ENCODE measurements at regions not wholly inside any gene's neighbourhood (a gene's known extent, or its start where the extent isn't known, plus 50 kb on each side); places are given as distances from the start of the nearest gene placed in this dataset.

DNA sequence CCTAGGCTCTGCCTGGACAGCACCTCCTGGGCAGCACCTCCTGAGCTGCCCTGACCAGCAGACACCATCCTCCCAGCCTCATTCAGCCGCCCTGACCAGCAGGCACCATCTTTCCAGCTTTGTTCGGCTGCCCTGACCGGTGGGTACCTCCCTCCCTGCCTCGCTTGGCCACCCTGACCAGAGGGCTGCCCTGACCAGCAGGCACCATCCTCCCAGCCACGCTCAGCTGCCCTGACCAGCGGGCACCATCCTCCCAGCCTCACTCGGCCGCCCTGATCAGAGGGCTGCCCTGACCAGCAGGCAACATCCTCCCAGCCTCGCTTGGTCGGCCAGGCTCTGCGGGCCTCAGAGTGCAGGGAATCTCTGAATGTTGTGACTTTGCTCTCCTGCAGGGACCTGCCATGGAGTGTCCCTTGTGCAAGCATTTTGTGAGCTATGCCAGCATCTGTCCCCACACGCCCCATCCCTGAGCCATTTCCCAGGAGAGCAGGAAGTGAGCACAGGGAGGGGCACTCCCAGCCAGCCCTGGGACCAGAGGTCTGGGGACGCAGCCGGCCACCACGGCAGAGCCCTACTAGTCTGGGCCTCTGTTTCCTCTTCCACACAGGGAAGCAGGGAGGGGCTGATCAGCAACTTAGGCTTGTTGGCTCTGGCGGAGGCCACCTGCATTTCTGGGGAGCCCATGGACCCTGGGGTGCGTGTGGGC is 265.5 kb downstream of the SEC23A start:
- TF ChIP-seq, protein P1, sequence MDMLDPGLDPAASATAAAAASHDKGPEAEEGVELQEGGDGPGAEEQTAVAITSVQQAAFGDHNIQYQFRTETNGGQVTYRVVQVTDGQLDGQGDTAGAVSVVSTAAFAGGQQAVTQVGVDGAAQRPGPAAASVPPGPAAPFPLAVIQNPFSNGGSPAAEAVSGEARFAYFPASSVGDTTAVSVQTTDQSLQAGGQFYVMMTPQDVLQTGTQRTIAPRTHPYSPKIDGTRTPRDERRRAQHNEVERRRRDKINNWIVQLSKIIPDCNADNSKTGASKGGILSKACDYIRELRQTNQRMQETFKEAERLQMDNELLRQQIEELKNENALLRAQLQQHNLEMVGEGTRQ (IDR thresholded peaks at IDR 0.05; ENCODE audit: low read depth, low read length), result no peak
- TF ChIP-seq, protein P1 (CRISPR knock-in tag; IDR thresholded peaks at IDR 0.05; ENCODE audit: borderline replicate concordance), result no peak
- TF ChIP-seq, protein P2, sequence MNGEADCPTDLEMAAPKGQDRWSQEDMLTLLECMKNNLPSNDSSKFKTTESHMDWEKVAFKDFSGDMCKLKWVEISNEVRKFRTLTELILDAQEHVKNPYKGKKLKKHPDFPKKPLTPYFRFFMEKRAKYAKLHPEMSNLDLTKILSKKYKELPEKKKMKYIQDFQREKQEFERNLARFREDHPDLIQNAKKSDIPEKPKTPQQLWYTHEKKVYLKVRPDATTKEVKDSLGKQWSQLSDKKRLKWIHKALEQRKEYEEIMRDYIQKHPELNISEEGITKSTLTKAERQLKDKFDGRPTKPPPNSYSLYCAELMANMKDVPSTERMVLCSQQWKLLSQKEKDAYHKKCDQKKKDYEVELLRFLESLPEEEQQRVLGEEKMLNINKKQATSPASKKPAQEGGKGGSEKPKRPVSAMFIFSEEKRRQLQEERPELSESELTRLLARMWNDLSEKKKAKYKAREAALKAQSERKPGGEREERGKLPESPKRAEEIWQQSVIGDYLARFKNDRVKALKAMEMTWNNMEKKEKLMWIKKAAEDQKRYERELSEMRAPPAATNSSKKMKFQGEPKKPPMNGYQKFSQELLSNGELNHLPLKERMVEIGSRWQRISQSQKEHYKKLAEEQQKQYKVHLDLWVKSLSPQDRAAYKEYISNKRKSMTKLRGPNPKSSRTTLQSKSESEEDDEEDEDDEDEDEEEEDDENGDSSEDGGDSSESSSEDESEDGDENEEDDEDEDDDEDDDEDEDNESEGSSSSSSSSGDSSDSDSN (CRISPR knock-in tag; IDR thresholded peaks at IDR 0.05), result no peak
- TF ChIP-seq ZNF382 (CRISPR knock-in tag; IDR thresholded peaks at IDR 0.05; ENCODE audit: borderline replicate concordance) (no peak), EZH2 (conservative IDR thresholded peaks at IDR 0.05; ENCODE audit: low read depth, low read length) (no peak), ZNF629 (CRISPR knock-in tag; conservative IDR thresholded peaks at IDR 0.05) (no peak), ZNF224 (CRISPR knock-in tag; IDR thresholded peaks at IDR 0.05) (no peak), NBN (conservative IDR thresholded peaks at IDR 0.05) (no peak), POLR2A (IDR thresholded peaks at IDR 0.05; ENCODE audit: insufficient read depth in 1 of 2, low read depth in 2 of 2, low read length in 2 of 2) (no peak), ZNF432 (CRISPR knock-in tag; IDR thresholded peaks at IDR 0.05; ENCODE audit: borderline replicate concordance) (no peak), SIN3B (IDR thresholded peaks at IDR 0.05; ENCODE audit: low read length) (no peak), NR3C1 (CRISPR knock-in tag; IDR thresholded peaks at IDR 0.05) (no peak)
- TF ChIP-seq, protein P3, sequence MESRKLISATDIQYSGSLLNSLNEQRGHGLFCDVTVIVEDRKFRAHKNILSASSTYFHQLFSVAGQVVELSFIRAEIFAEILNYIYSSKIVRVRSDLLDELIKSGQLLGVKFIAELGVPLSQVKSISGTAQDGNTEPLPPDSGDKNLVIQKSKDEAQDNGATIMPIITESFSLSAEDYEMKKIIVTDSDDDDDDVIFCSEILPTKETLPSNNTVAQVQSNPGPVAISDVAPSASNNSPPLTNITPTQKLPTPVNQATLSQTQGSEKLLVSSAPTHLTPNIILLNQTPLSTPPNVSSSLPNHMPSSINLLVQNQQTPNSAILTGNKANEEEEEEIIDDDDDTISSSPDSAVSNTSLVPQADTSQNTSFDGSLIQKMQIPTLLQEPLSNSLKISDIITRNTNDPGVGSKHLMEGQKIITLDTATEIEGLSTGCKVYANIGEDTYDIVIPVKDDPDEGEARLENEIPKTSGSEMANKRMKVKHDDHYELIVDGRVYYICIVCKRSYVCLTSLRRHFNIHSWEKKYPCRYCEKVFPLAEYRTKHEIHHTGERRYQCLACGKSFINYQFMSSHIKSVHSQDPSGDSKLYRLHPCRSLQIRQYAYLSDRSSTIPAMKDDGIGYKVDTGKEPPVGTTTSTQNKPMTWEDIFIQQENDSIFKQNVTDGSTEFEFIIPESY (CRISPR knock-in tag; IDR thresholded peaks at IDR 0.05), result no peak
- TF ChIP-seq, protein P4, sequence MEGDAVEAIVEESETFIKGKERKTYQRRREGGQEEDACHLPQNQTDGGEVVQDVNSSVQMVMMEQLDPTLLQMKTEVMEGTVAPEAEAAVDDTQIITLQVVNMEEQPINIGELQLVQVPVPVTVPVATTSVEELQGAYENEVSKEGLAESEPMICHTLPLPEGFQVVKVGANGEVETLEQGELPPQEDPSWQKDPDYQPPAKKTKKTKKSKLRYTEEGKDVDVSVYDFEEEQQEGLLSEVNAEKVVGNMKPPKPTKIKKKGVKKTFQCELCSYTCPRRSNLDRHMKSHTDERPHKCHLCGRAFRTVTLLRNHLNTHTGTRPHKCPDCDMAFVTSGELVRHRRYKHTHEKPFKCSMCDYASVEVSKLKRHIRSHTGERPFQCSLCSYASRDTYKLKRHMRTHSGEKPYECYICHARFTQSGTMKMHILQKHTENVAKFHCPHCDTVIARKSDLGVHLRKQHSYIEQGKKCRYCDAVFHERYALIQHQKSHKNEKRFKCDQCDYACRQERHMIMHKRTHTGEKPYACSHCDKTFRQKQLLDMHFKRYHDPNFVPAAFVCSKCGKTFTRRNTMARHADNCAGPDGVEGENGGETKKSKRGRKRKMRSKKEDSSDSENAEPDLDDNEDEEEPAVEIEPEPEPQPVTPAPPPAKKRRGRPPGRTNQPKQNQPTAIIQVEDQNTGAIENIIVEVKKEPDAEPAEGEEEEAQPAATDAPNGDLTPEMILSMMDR (CRISPR knock-in tag; IDR thresholded peaks at IDR 0.05), result no peak

All from HepG2 (cell line).